ENCODE measurements at regions not wholly inside any gene's neighbourhood (a gene's known extent, or its start where the extent isn't known, plus 50 kb on each side); places are given as distances from the start of the nearest gene placed in this dataset.
A peak's percentile ranks its signal among the peaks of the same experiment; 100 is the strongest.

- Histone ChIP-seq H3K27me3 (replicated peaks) (no peaks in the 10 kb centered on the region), H3K27ac (no peak overlapping the region), H3K36me3 (replicated peaks) (no peaks in the 10 kb centered on the region), H3K4me3 (ENCODE audit: low read depth, low read length) (no peak overlapping the region)
- TF ChIP-seq CTCF (IDR thresholded peaks at IDR 0.05; ENCODE audit: low read depth, low read length, missing control alignments), result no peak
- DNase-seq, result no peak
- in situ Hi-C loops (cut with HindIII; ENCODE audit: low pct_ligation_motif_present, low sequenced_read_pairs), result no loop called here
These were observed 231.2 kb upstream of the TPRG1 start for GRCh38 chr3:188940573-188940932.

- no peak for TF ChIP-seq CTCF (IDR thresholded peaks at IDR 0.05; ENCODE audit: low read depth, low read length, missing control alignments)
- Histone ChIP-seq H3K4me3 (ENCODE audit: low read depth, low read length) (no peak overlapping the region), H3K27me3 (replicated peaks) (no peaks in the 10 kb centered on the region), H3K27ac (no peak overlapping the region), H3K36me3 (replicated peaks) (no peaks in the 10 kb centered on the region)
- in situ Hi-C loops (cut with HindIII; ENCODE audit: low pct_ligation_motif_present, low sequenced_read_pairs), result no loop called here
- DNase-seq, result no peak
These were observed 230.7 kb upstream of the TPRG1 start for GRCh38 chr3:188941103-188941502.

- Histone ChIP-seq H3K27ac (no peak overlapping the region), H3K27me3 (replicated peaks) (no peaks in the 10 kb centered on the region), H3K4me3 (ENCODE audit: low read depth, low read length) (no peak overlapping the region), H3K36me3 (replicated peaks) (no peaks in the 10 kb centered on the region)
- in situ Hi-C loops (cut with HindIII; ENCODE audit: low pct_ligation_motif_present, low sequenced_read_pairs), result no loop called here
- DNase-seq, result no peak
- TF ChIP-seq CTCF (IDR thresholded peaks at IDR 0.05; ENCODE audit: low read depth, low read length, missing control alignments), result no peak
These were observed 229.6 kb upstream of the TPRG1 start for GRCh38 chr3:188942191-188942590.

- Histone ChIP-seq H3K36me3 (replicated peaks) (no peaks in the 10 kb centered on the region), H3K27me3 (replicated peaks) (no peaks in the 10 kb centered on the region), H3K4me3 (ENCODE audit: low read depth, low read length) (no peak overlapping the region), H3K27ac (no peak overlapping the region)
- no peak for TF ChIP-seq CTCF (IDR thresholded peaks at IDR 0.05; ENCODE audit: low read depth, low read length, missing control alignments)
- DNase-seq, result no peak
- in situ Hi-C loops (cut with HindIII; ENCODE audit: low pct_ligation_motif_present, low sequenced_read_pairs), result no loop called here
These were observed 228.2 kb upstream of the TPRG1 start for GRCh38 chr3:188943591-188943990.

GRCh38 chr3:188944108-188944507 is 227.7 kb upstream of the TPRG1 start:
- in situ Hi-C loops (cut with HindIII; ENCODE audit: low pct_ligation_motif_present, low sequenced_read_pairs), result no loop called here
- TF ChIP-seq CTCF (IDR thresholded peaks at IDR 0.05; ENCODE audit: low read depth, low read length, missing control alignments), result no peak
- Histone ChIP-seq H3K4me3 (ENCODE audit: low read depth, low read length) (no peak overlapping the region), H3K27me3 (replicated peaks) (no peaks in the 10 kb centered on the region), H3K36me3 (replicated peaks) (no peaks in the 10 kb centered on the region), H3K27ac (no peak overlapping the region)
- no peak for DNase-seq

GRCh38 chr3:188946351-188947240 is 225.2 kb upstream of the TPRG1 start:
- DNase-seq, result no peak
- Histone ChIP-seq H3K4me3 (ENCODE audit: low read depth, low read length) (peak overlapping the region; percentile 56), H3K27ac (peak overlapping the region; percentile 97), H3K36me3 (replicated peaks) (no peaks in the 10 kb centered on the region), H3K27me3 (replicated peaks) (no peaks in the 10 kb centered on the region)
- in situ Hi-C loops (cut with HindIII; ENCODE audit: low pct_ligation_motif_present, low sequenced_read_pairs), result no loop called here
- no peak for TF ChIP-seq CTCF (IDR thresholded peaks at IDR 0.05; ENCODE audit: low read depth, low read length, missing control alignments)

All from brain microvascular endothelial cell (primary cell).